ENCODE measurements at regions not wholly inside any gene's neighbourhood (a gene's known extent, or its start where the extent isn't known, plus 50 kb on each side); places are given as distances from the start of the nearest gene placed in this dataset.

- Histone ChIP-seq H3K4me3 (ENCODE audit: low read depth in 2 of 2, low read length in 2 of 2) (no peak overlapping the region), H3K9me3 (ENCODE audit: control insufficient read depth, insufficient read depth, low read depth, low read length) (no peaks in the 10 kb centered on the region), H3K27ac (ENCODE audit: low read length) (no peak overlapping the region), H3K36me3 (ENCODE audit: control insufficient read depth, insufficient read depth, low read length) (no peaks in the 10 kb centered on the region), H3K4me1 (ENCODE audit: control insufficient read depth, insufficient read depth, low read length) (no peaks in the 10 kb centered on the region), H3K27me3 (ENCODE audit: control insufficient read depth, insufficient read depth, low read length) (no peaks in the 10 kb centered on the region)
- ChIA-PET CTCF (no interaction called here), POLR2A (no interaction called here)
- no peak for TF ChIP-seq TCF7L2 (IDR thresholded peaks at IDR 0.05; ENCODE audit: low read depth, low read length)
- no peak for TF ChIP-seq SIN3A (IDR thresholded peaks at IDR 0.05; ENCODE audit: borderline replicate concordance, insufficient read depth, low read depth, low read length)
- TF ChIP-seq CTCF (IDR thresholded peaks at IDR 0.05) = no peak
- no peak for TF ChIP-seq POLR2AphosphoS5 (IDR thresholded peaks at IDR 0.05; ENCODE audit: low read depth, low read length)
- no peak for TF ChIP-seq REST (IDR thresholded peaks at IDR 0.05; ENCODE audit: insufficient read depth in 1 of 2, low read depth in 2 of 2, low read length in 1 of 2)
- DNase-seq (ENCODE audit: low read depth, low spot score) (no peak), ATAC-seq (no peak)
- no TSS peak for BruUV-seq (replicated peaks)
- intact Hi-C loops (cut with micrococcal nuclease; ENCODE audit: unreplicated experiment) = no loop called here
- in situ Hi-C loops (cut with HindIII; ENCODE audit: low pct_unique_long_range_greater_than_20kb, low sequenced_read_pairs) = no loop called here
These were observed 489.1 kb upstream of the ACVR2A start for GRCh38 chr2:147355706-147356105.

- DNase-seq (ENCODE audit: low read depth, low spot score) (no peak), ATAC-seq (no peak)
- POLR2A ChIA-PET = no interaction called here
- no peaks in the 10 kb centered on the region for H3K4me1 ChIP-seq (ENCODE audit: control insufficient read depth, insufficient read depth, low read length)
- intact Hi-C loops (cut with micrococcal nuclease; ENCODE audit: unreplicated experiment) (no loop called here), in situ Hi-C loops (cut with HindIII; ENCODE audit: low pct_unique_long_range_greater_than_20kb, low sequenced_read_pairs) (no loop called here)
- H3K36me3 ChIP-seq (ENCODE audit: control insufficient read depth, insufficient read depth, low read length) = no peaks in the 10 kb centered on the region
- H3K27me3 ChIP-seq (ENCODE audit: control insufficient read depth, insufficient read depth, low read length) = no peaks in the 10 kb centered on the region
- H3K27ac ChIP-seq (ENCODE audit: low read length) = no peak overlapping the region
- CTCF ChIA-PET = no interaction called here
- H3K4me3 ChIP-seq (ENCODE audit: low read depth in 2 of 2, low read length in 2 of 2) = no peak overlapping the region
- H3K9me3 ChIP-seq (ENCODE audit: control insufficient read depth, insufficient read depth, low read depth, low read length) = no peaks in the 10 kb centered on the region
- no peak for TF ChIP-seq CTCF (IDR thresholded peaks at IDR 0.05)
- no TSS peak for BruUV-seq (replicated peaks)
These were observed 491.8 kb upstream of the ACVR2A start for GRCh38 chr2:147353072-147353381.
